ENCODE measurements at regions not wholly inside any gene's neighbourhood (a gene's known extent, or its start where the extent isn't known, plus 50 kb on each side); places are given as distances from the start of the nearest gene placed in this dataset.

GRCh38 chr16:73912281-73912680, 384.3 kb upstream of the PSMD7 start:
- TF ChIP-seq CTCF (IDR thresholded peaks at IDR 0.05 in 8 of 11, conservative IDR thresholded peaks at IDR 0.05 in 3 of 11) (no peak), POLR2A (IDR thresholded peaks at IDR 0.05) (no peak)

All from spleen (tissue), 7 donors.